NCI-H82 treated with DMSO at 0.1 percent for 48 hours (cell line): ENCODE measurements at regions not wholly inside any gene's neighbourhood (a gene's known extent, or its start where the extent isn't known, plus 50 kb on each side); places are given as distances from the start of the nearest gene placed in this dataset.

Experiments used
- DNase-seq: peaks from one replicate; lab custom pipeline; 2025; ENCODE audit not compliant: unreplicated experiment; lab: John Stamatoyannopoulos, UW

GRCh38 chr2:107202962-107203591 lies 317.1 kb upstream of the ST6GAL2 start:
- DNase-seq, result no peak

DNA sequence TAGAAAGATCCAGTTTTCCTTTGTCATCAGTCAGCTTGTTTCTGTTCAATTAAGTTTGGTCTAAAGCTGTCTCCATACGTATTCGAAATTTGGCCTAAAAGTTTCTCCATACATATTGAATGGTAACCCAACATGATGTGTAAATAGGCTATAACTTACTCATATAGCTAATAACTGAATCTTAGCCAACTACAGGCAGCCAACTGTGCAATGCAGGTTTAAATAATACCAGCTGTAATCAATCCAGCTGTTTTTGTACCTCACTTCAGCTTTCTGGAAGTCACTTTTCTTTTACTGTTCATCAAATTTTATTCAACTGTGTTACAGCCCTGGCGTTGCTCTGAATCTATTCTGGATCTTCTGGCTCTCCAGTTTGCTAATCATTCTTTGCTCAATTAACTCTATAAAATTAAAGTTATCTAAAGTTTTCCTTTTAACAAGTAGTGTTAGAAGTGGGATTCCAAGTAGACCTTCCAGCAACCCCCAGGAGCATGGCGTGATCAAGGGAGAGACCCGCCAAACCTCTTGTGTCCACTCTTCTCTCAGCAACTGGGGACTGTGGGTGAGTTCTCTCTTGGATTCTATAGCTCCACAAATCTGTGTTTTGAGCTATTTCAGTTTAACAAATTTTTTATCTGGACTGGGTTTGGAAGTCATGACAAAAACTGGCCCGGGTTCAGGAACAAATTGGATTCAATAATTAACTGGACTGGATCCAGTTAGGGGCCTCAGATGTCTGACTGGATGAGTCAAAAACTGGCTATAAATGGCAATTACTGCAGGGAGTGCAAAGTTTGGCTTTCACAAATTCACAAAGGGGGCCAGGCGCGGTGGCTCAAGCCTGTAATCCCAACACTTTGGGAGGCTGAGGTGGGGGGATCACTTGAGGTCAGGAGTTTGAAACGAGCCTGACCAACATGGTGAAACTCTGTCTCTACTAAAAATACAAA lies 329.7 kb upstream of the ST6GAL2 start:
- no peak for DNase-seq

- no peak for DNase-seq
Measured at GRCh38 chr2:107218208-107218607, 332.2 kb upstream of the ST6GAL2 start.

- no peak for DNase-seq
Measured at GRCh38 chr2:107222466-107222865, 336.5 kb upstream of the ST6GAL2 start.

DNA sequence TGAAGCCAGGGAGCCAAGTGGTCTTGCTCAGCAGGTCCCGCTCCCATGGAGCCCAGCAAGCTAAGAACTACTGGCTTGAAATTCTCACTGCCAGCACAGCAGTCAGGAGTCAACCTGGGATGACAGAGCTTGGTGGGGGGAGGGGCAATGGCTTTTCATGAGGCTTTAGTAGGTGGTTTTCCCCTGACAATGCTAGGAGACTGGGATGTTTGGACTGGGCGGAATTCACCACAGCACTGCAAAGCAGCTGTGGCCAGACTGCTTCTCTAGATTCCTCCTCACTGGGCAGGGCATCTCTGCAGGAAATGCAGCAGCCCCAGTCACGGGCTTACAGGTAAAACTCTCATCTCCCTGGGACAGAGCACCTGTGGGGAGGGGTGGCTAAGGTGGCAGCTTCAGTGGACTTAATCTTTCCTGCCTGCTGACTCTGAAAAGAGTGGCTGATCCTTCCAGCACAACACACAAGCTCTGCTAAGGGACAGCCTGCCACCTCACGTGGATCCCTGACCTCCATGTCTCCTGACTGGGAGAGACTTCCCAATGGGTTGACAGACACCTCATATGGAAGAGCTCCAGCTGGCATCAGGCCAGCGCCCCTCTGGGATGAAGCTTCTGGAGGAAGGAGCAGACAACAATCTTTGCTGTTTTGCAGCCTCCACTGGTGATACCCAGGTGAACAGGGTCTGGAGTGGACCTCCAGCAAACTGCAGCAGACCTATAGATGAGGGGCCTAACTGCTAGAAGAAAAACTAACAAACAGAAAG lies 349.7 kb upstream of the ST6GAL2 start:
- DNase-seq, result no peak

DNA sequence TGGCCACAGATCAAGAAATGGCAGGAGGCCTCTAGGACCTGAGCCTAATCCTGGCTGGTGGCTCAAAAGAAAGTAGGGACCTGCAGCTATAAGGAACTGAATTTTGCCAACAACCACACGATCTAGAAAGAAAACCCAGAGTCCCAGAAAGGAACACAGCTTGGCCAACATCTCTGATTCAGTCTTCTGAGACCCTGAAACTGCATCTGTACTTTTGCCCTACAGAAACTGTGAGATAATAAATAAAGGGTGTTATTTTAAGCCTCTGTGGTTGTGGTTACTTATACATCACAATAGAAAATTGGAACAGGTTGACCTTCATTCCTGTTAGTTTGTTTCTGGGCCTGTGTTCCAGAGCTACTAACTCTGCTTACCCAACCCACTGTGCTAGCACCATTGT lies 356.8 kb upstream of the ST6GAL2 start:
- DNase-seq, result no peak

DNA sequence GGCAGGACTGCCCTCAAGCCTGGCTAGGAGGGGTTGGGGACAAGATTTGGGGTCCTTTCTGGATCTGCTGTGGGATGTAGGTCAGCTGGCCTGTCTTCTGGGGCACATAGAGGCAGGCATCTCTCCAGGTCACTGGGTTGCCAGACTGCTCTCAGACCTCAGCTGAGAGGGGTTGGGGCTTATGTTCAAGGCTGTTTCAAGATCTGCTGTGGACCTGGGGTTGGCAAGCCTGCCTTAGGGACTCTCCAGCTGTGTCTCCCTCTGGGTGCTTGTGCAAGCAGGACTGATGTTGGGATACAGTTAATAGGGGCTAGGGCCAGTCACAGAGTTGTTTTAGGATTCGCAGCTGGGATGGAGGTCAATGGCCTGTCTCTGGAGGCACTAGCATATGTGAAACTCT lies 363.0 kb upstream of the ST6GAL2 start:
- no peak for DNase-seq

GRCh38 chr2:107255744-107256143 lies 369.8 kb upstream of the ST6GAL2 start:
- DNase-seq, result no peak

DNA sequence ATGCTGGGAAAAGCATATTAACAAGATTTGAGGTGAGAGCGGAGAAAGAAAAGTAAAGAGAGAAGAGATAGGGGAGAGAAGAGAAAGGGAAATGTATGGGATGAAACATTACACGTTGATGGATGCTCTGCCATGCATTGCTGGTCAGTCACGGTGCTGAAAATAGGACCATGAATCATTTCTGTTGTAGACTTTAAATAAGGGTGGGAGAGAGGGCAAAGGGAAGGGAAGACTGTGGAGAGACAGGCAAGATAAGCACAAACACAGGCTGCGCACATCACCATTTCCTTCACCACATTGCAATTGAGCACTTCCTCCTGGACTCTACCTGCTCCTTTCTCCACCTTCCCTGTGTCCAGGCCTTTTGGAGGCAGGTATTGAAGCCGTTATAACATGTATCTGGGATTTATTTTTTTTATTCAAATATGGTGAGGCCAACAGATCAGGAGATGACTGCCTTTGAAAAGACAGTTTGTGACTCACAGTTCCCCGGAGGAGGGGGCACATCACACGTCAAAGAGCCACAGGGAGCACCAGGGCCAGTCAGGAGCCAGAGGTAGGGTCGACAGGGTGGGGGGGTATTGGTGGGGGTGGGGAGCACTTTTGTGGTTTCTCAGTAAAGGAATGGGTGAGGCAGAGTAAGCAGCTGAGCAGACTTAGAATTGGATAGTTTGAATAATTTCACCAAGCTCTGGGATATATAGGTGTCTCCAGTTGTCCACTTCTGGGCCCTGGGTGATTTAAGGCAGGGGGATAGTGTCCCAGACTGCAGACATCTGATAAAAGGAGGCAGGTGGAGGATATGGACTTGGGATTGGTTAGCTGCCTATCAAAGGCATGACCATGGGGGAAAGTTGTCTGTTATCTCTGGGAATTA lies 372.8 kb upstream of the ST6GAL2 start:
- DNase-seq, result no peak

GRCh38 chr2:107259408-107260195 lies 373.6 kb upstream of the ST6GAL2 start:
- no peak for DNase-seq

- DNase-seq, result no peak
Measured at GRCh38 chr2:107263628-107264027, 377.7 kb upstream of the ST6GAL2 start.

GRCh38 chr2:107264184-107264583 lies 378.2 kb upstream of the ST6GAL2 start:
- no peak for DNase-seq

DNA sequence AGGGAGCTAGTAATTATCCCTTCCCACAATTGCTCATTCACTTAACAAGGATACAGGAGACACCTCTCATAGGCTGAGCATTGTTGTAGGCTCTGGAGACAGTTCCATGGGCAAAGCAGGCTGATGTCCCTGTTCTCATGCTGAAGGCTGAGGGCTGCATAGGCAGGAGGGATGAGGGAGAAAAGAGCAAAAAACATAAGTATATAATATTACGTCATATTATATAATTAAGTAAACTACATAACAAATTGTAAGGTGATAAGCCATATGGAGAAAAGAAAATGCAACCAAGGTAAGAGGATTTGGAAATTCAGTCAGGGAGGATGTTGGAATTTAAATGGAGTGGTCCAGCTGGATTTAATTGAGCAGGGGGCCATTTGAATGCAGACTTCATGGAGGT lies 380.6 kb upstream of the ST6GAL2 start:
- DNase-seq, result no peak

- DNase-seq, result no peak
Measured at GRCh38 chr2:107267086-107267485, 381.1 kb upstream of the ST6GAL2 start.

GRCh38 chr2:107276034-107276433 lies 390.1 kb upstream of the ST6GAL2 start:
- DNase-seq, result no peak

GRCh38 chr2:107278672-107279071 lies 392.7 kb upstream of the ST6GAL2 start:
- DNase-seq, result no peak

DNA sequence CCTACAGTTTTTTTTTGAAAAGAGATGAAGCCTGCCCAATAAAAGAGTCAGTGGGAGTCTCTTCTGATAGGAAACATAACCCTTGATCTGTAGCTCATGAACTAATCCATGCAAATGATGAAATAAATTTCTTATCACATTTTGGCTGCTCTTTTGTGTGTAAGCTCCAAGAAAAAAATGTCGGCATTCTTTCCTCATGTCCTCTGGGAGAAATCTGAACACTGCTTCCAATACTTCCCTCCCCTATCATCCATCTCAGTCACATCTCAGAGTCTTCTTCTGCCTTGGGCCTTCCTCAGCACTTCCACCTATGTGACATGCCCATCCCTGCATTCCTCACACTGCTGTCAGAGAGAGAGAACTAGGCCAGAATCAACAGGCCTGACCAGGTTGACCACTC lies 395.7 kb upstream of the ST6GAL2 start:
- DNase-seq, result no peak

DNA sequence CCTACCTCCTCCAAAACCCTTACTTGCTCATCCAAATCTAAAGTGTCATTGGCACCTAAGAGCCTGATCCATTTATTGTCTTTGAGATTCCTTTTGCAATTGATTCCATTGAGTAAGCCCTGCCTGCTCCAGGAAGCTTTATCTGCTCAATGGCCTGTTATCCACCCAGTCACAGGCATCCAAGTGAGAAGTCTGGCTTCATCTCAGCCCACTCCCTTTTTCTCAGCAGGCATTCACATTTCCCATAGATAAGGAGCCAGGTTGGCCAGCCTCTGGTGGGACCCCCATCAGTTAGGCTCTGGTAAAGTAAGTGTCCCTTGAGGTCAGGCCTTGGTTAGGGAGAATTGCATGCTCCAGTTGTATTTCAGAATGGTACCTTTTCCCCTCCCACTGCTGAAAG lies 396.2 kb upstream of the ST6GAL2 start:
- no peak for DNase-seq

GRCh38 chr2:107285621-107286299 lies 399.8 kb upstream of the ST6GAL2 start:
- no peak for DNase-seq
